ENCODE measurements at regions not wholly inside any gene's neighbourhood (a gene's known extent, or its start where the extent isn't known, plus 50 kb on each side); places are given as distances from the start of the nearest gene placed in this dataset.

DNA sequence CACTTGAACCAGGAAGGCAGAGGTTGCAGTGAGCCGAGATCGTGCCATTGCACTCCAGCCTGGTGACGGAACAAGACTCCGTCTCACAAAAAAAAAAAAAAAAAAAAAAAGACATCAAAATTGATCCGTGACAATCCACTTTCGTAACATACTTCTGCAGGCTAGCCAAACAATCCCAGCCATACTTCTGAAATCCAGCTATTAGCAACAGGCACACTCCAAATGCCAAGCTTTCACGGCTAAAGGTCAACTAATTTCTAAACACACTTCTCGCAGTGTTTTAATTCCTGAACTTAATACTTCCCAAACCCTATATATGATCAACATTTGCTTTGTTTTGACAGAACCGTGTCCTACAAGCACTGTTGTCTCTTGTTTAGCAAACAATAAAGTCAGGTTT is 411.3 kb upstream of the RUNX1 start:
- CTCF ChIA-PET: interaction anchor here (1.0 kb wide), 1 partner anchor 11 kb away, joined by 3 read pairs; no protein-coding TSS in a partner anchor
- POLR2A ChIA-PET: no interaction called here
- no peak overlapping the region for H3K4me3 ChIP-seq (ENCODE audit: low read depth, low read length)
- TF ChIP-seq, protein P1, sequence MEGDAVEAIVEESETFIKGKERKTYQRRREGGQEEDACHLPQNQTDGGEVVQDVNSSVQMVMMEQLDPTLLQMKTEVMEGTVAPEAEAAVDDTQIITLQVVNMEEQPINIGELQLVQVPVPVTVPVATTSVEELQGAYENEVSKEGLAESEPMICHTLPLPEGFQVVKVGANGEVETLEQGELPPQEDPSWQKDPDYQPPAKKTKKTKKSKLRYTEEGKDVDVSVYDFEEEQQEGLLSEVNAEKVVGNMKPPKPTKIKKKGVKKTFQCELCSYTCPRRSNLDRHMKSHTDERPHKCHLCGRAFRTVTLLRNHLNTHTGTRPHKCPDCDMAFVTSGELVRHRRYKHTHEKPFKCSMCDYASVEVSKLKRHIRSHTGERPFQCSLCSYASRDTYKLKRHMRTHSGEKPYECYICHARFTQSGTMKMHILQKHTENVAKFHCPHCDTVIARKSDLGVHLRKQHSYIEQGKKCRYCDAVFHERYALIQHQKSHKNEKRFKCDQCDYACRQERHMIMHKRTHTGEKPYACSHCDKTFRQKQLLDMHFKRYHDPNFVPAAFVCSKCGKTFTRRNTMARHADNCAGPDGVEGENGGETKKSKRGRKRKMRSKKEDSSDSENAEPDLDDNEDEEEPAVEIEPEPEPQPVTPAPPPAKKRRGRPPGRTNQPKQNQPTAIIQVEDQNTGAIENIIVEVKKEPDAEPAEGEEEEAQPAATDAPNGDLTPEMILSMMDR (IDR thresholded peaks at IDR 0.05; ENCODE audit: insufficient read depth, low read length, missing control alignments): no peak
- DNase-seq (ENCODE audit: low read depth, low spot score): no peak

DNA sequence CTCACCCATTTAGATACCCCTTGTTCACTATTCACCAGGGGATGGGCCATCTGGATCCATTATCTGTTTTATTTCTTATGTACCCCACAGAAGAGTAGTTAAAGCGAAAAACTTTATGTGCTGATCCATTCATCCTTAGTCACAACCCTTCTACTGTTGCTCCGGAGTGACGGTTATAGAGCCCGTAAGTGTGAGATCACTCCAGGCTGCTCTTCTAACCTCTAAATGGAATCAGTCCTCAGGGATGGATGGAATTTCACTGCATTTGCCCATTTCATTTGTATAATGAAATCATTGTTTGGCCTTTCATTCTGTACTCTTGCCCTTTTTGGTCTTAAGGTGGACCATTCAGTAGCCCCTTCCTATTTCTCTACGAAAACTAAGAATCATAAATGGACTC is 409.3 kb upstream of the RUNX1 start:
- ChIA-PET POLR2A (no interaction called here), CTCF (no interaction called here)
- DNase-seq (ENCODE audit: low read depth, low spot score): no peak
- TF ChIP-seq, protein P1 (IDR thresholded peaks at IDR 0.05; ENCODE audit: insufficient read depth, low read length, missing control alignments): no peak
- H3K4me3 ChIP-seq (ENCODE audit: low read depth, low read length): no peak overlapping the region

DNA sequence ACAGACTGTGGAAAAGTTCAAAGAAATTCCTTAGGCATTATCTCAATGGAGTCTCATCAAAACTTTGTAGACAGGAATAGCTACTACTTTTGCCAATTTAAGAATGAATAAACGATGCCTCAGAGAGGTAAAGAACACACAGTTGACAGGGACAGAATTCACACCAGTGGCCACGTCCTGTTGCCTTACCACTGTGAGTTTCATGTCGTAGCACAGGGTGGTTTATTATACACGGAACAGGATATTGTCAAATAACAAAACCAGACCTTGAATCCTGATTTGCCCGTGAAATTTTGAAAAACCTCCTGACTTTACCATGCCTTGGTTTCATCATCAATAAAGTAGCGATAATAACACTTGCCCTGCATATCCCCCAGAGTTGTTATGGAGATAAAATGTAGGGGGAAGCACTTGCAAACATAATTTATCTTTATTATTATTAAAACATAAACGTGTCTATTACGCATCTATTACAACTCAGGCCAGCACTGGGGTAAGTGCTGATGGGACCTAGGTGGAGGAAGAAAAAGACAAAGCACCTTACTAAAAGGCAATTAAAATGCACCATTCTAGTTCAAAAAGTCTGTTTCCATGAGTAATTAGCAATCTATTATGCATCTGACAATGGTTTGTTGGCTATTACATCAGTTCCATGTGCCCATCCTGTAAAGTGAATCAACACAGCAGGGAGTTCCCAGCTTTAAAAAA is 408.1 kb upstream of the RUNX1 start:
- ChIA-PET CTCF (no interaction called here), POLR2A (no interaction called here)
- no peak for DNase-seq (ENCODE audit: low read depth, low spot score)
- TF ChIP-seq, protein P1 (IDR thresholded peaks at IDR 0.05; ENCODE audit: insufficient read depth, low read length, missing control alignments): no peak
- H3K4me3 ChIP-seq (ENCODE audit: low read depth, low read length): no peak overlapping the region

DNA sequence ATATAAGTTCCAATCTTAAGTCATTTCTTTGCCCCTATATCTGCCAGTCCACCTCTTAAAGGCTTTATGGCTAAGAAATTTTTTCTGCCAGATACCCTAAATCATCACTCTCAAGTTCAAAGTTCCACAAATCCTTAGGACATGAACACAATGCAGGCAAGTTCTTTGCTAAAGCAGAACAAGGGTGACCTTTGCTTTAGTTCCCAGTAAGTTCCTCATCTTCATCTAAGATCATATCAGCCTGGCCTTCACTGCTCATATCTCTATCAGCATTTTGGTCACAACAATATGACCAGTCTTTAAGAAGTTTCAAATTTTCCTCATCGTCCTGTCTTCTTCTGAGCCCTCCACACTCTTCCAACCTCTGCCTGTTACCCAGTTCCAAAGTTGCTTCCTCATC is 402.2 kb upstream of the RUNX1 start:
- POLR2A ChIA-PET: no interaction called here
- no peak overlapping the region for H3K4me3 ChIP-seq (ENCODE audit: low read depth, low read length)
- no peak for DNase-seq (ENCODE audit: low read depth, low spot score)
- TF ChIP-seq, protein P1 (IDR thresholded peaks at IDR 0.05; ENCODE audit: insufficient read depth, low read length, missing control alignments): no peak
- CTCF ChIA-PET: no interaction called here

DNA sequence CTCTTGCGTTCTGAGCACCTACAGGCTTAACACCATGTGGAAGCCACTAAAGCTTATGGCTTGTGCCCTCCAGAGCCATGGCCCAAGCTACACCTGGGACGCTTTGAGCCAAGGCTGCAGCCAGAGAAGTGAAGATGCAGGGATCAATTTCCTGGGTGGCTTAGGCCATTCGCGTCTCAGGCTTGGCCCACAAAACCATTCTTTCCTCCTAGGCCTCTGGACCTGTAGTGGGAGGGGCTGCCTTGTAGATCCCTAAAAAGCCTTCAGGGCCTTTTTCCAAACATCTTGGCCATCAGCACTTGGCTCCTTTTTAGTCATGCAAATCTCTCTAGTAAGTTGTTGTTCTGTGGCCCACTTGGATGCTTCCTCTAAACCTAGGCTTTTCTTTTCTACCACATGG is 401.7 kb upstream of the RUNX1 start:
- H3K4me3 ChIP-seq (ENCODE audit: low read depth, low read length): no peak overlapping the region
- TF ChIP-seq, protein P1 (IDR thresholded peaks at IDR 0.05; ENCODE audit: insufficient read depth, low read length, missing control alignments): no peak
- CTCF ChIA-PET: no interaction called here
- POLR2A ChIA-PET: no interaction called here
- no peak for DNase-seq (ENCODE audit: low read depth, low spot score)

DNA sequence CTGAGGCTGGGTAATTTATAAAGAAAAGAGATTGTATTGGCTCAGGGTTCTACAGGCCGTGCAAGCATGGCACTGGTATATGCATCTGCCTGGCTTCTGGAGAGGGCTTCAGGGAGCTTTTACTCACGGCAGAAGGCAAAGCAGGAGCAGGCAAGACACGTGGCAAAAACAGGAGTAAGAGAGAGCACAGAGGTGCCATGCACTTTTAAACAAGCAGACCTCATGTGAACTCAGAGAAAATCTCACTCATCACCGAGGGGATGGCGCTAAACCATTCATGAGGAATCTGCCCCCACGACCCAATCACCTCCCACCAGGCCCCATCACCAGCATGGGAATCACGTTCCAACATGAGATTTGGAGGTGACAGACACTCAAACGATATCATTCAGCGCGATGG is 400.7 kb upstream of the RUNX1 start:
- POLR2A ChIA-PET: no interaction called here
- DNase-seq (ENCODE audit: low read depth, low spot score): no peak
- TF ChIP-seq, protein P1 (IDR thresholded peaks at IDR 0.05; ENCODE audit: insufficient read depth, low read length, missing control alignments): no peak
- H3K4me3 ChIP-seq (ENCODE audit: low read depth, low read length): no peak overlapping the region
- CTCF ChIA-PET: no interaction called here

Data from AG04449 (cell line).